KMS-11 (cell line): ENCODE measurements at regions not wholly inside any gene's neighbourhood (a gene's known extent, or its start where the extent isn't known, plus 50 kb on each side); places are given as distances from the start of the nearest gene placed in this dataset.

Source experiments
- H2AFZ ChIP-seq: fragments of 200-600 bp; sonication (generic); 2 replicates; pipeline ENCODE4 v1.6.1; 2016; ENCODE audit warnings: antibody characterized with exemption, mixed run types, low read depth
- H3K27ac ChIP-seq: fragments of 200-600 bp; sonication (generic); 2 replicates; pipeline ENCODE4 v1.6.1; 2016; ENCODE audit warnings: mild to moderate bottlenecking, mixed run types
- H3K27me3 ChIP-seq: fragments of 200-600 bp; sonication (generic); 2 replicates; pipeline ENCODE4 v1.6.1; 2017; ENCODE audit warnings: mild to moderate bottlenecking, low read depth, mixed run types, moderate library complexity; ENCODE audit not compliant: insufficient read depth
- H3K36me3 ChIP-seq: fragments of 200-600 bp; sonication (generic); 2 replicates; pipeline ENCODE4 v1.6.1; 2017; ENCODE audit warnings: mild to moderate bottlenecking, mixed run types; ENCODE audit not compliant: insufficient read depth
- H3K4me1 ChIP-seq: fragments of 200-600 bp; sonication (generic); 2 replicates; pipeline ENCODE4 v1.6.1; 2016; ENCODE audit warnings: mild to moderate bottlenecking, low read depth, mixed run types; ENCODE audit not compliant: poor library complexity, severe bottlenecking
- H3K4me2 ChIP-seq: fragments of 200-600 bp; sonication (generic); 2 replicates; pipeline ENCODE4 v1.7.0; 2016; ENCODE audit warnings: mild to moderate bottlenecking, mixed run types
- H3K4me3 ChIP-seq: fragments of 200-600 bp; sonication (generic); IDR thresholded peaks from 2 replicates; pipeline ENCODE4 v1.6.1; 2017; ENCODE audit warnings: low read depth, low read length, mixed read lengths; ENCODE audit not compliant: insufficient read depth
- H3K79me2 ChIP-seq: fragments of 200-600 bp; sonication (generic); 2 replicates; pipeline ENCODE4 v1.6.1; 2016; ENCODE audit warnings: low read depth, mixed run types; ENCODE audit not compliant: insufficient read depth
- H3K9ac ChIP-seq: fragments of 200-600 bp; sonication (generic); 2 replicates; pipeline ENCODE4 v1.6.1; 2016; ENCODE audit warnings: mild to moderate bottlenecking, mixed run types
- H4K20me1 ChIP-seq: fragments of 200-600 bp; sonication (generic); 2 replicates; pipeline ENCODE4 v1.6.1; 2016; ENCODE audit warnings: mild to moderate bottlenecking, mixed run types; ENCODE audit not compliant: insufficient read depth
- CTCF ChIP-seq: fragments of 200-600 bp; sonication (generic); conservative IDR thresholded peaks from 2 replicates; pipeline ENCODE4 v1.6.1; 2017; ENCODE audit warnings: low read depth, mild to moderate bottlenecking, antibody characterized with exemption, low read length, moderate library complexity, mixed read lengths

- Histone ChIP-seq H2AFZ (no peak overlapping the region), H3K4me1 (no peaks in the 10 kb centered on the region), H3K4me3 (no peak overlapping the region), H3K27me3 (no peaks in the 10 kb centered on the region), H4K20me1 (no peaks in the 10 kb centered on the region), H3K4me2 (no peak overlapping the region), H3K36me3 (no peaks in the 10 kb centered on the region), H3K79me2 (no peaks in the 10 kb centered on the region), H3K27ac (no peak overlapping the region), H3K9ac (no peak overlapping the region)
- no peak for TF ChIP-seq CTCF
Measured at GRCh38 chr7:80359476-80359875, 152.4 kb downstream of the GNAT3 start.

GRCh38 chr7:80359029-80359428, 152.8 kb downstream of the GNAT3 start:
- TF ChIP-seq CTCF: no peak
- no peak overlapping the region for H2AFZ ChIP-seq
- no peaks in the 10 kb centered on the region for H3K79me2 ChIP-seq
- H3K36me3 ChIP-seq: no peaks in the 10 kb centered on the region
- no peak overlapping the region for H3K9ac ChIP-seq
- H3K27ac ChIP-seq: no peak overlapping the region
- no peaks in the 10 kb centered on the region for H3K4me1 ChIP-seq
- no peak overlapping the region for H3K4me3 ChIP-seq
- H3K4me2 ChIP-seq: no peak overlapping the region
- no peaks in the 10 kb centered on the region for H4K20me1 ChIP-seq
- H3K27me3 ChIP-seq: no peaks in the 10 kb centered on the region

GRCh38 chr7:80357530-80357929, 154.3 kb downstream of the GNAT3 start:
- H3K36me3 ChIP-seq: no peaks in the 10 kb centered on the region
- no peak overlapping the region for H3K27ac ChIP-seq
- no peaks in the 10 kb centered on the region for H3K79me2 ChIP-seq
- no peak overlapping the region for H3K9ac ChIP-seq
- H3K4me2 ChIP-seq: no peak overlapping the region
- no peaks in the 10 kb centered on the region for H3K27me3 ChIP-seq
- H3K4me3 ChIP-seq: no peak overlapping the region
- H4K20me1 ChIP-seq: no peaks in the 10 kb centered on the region
- no peak for TF ChIP-seq CTCF
- H3K4me1 ChIP-seq: no peaks in the 10 kb centered on the region
- H2AFZ ChIP-seq: no peak overlapping the region

GRCh38 chr7:80350430-80350829, 161.4 kb downstream of the GNAT3 start:
- no peak overlapping the region for H3K4me3 ChIP-seq
- no peak for TF ChIP-seq CTCF
- no peaks in the 10 kb centered on the region for H3K36me3 ChIP-seq
- no peak overlapping the region for H3K9ac ChIP-seq
- H3K27ac ChIP-seq: no peak overlapping the region
- H3K4me1 ChIP-seq: no peaks in the 10 kb centered on the region
- H3K27me3 ChIP-seq: no peaks in the 10 kb centered on the region
- H3K79me2 ChIP-seq: no peaks in the 10 kb centered on the region
- no peaks in the 10 kb centered on the region for H4K20me1 ChIP-seq
- H3K4me2 ChIP-seq: no peak overlapping the region
- no peak overlapping the region for H2AFZ ChIP-seq

GRCh38 chr7:80348223-80348622, 163.6 kb downstream of the GNAT3 start:
- H2AFZ ChIP-seq: no peak overlapping the region
- no peaks in the 10 kb centered on the region for H4K20me1 ChIP-seq
- no peaks in the 10 kb centered on the region for H3K27me3 ChIP-seq
- H3K27ac ChIP-seq: no peak overlapping the region
- H3K4me1 ChIP-seq: no peaks in the 10 kb centered on the region
- H3K36me3 ChIP-seq: no peaks in the 10 kb centered on the region
- no peak for TF ChIP-seq CTCF
- H3K79me2 ChIP-seq: no peaks in the 10 kb centered on the region
- H3K4me3 ChIP-seq: no peak overlapping the region
- no peak overlapping the region for H3K9ac ChIP-seq
- H3K4me2 ChIP-seq: no peak overlapping the region
